Loucy (cell line): ENCODE measurements at regions not wholly inside any gene's neighbourhood (a gene's known extent, or its start where the extent isn't known, plus 50 kb on each side); places are given as distances from the start of the nearest gene placed in this dataset.
"Not testable (repeated sequence)": the region's sequence is repeated elsewhere in the genome, so short reads cannot be mapped to it uniquely, and the experiment has no call there.

Experiments used
- H2AFZ ChIP-seq: fragments of 200-600 bp; sonication (generic); 2 replicates; pipeline ENCODE4 v1.6.0; 2016; ENCODE audit warnings: antibody characterized with exemption, mild to moderate bottlenecking, low read length, moderate library complexity
- H3F3A ChIP-seq: fragments of 200-600 bp; 2 replicates; pipeline ENCODE4 v1.6.0; 2016; ENCODE audit warnings: antibody characterized with exemption, low read depth, mild to moderate bottlenecking
- H3K27me3 ChIP-seq: fragments of 200-600 bp; sonication (generic); 2 replicates; pipeline ENCODE4 v1.6.1; 2014; ENCODE audit warnings: low read length, mild to moderate bottlenecking; ENCODE audit not compliant: insufficient read depth, poor library complexity, severe bottlenecking
- H3K36me3 ChIP-seq: fragments of 200-600 bp; sonication (generic); 2 replicates; pipeline ENCODE4 v1.6.1; 2016; ENCODE audit warnings: low read length; ENCODE audit not compliant: insufficient read depth
- H3K4me1 ChIP-seq: fragments of 200-600 bp; sonication (generic); 2 replicates; pipeline ENCODE4 v1.5.1; 2014; ENCODE audit warnings: low read length, mild to moderate bottlenecking; ENCODE audit not compliant: insufficient read depth, poor library complexity, severe bottlenecking
- H3K4me2 ChIP-seq: fragments of 200-600 bp; sonication (generic); 2 replicates; pipeline ENCODE4 v1.6.0; 2014; ENCODE audit warnings: antibody characterized with exemption, low read length, low read depth, mild to moderate bottlenecking; ENCODE audit not compliant: poor library complexity, severe bottlenecking
- H3K4me3 ChIP-seq: fragments of 200-600 bp; sonication (generic); 2 replicates; pipeline ENCODE4 v1.5.1; 2014; ENCODE audit warnings: low read length, mild to moderate bottlenecking, mixed read lengths; ENCODE audit not compliant: poor library complexity, severe bottlenecking
- H3K79me2 ChIP-seq: fragments of 200-600 bp; sonication (generic); 2 replicates; pipeline ENCODE4 v1.6.1; 2014; ENCODE audit warnings: low read length; ENCODE audit not compliant: insufficient read depth
- H3K9ac ChIP-seq: fragments of 200-600 bp; sonication (generic); 2 replicates; pipeline ENCODE4 v1.6.0; 2014; ENCODE audit warnings: mild to moderate bottlenecking, low read depth, low read length, moderate library complexity; ENCODE audit not compliant: poor library complexity, severe bottlenecking
- H3K9me2 ChIP-seq: fragments of 200-600 bp; sonication (generic); replicated peaks from 2 replicates; pipeline ENCODE4 v1.6.1; 2016; ENCODE audit warnings: low read depth, low read length, mixed read lengths
- H3K9me3 ChIP-seq: fragments of 200-600 bp; sonication (generic); 2 replicates; pipeline ENCODE4 v1.6.1; 2014; ENCODE audit warnings: mild to moderate bottlenecking, antibody characterized with exemption, low read length, low read depth; ENCODE audit not compliant: insufficient read depth
- H4K20me1 ChIP-seq: fragments of 200-600 bp; sonication (generic); 2 replicates; pipeline ENCODE4 v1.6.0; 2014; ENCODE audit warnings: antibody characterized with exemption, low read length, mild to moderate bottlenecking; ENCODE audit not compliant: insufficient read depth, poor library complexity, severe bottlenecking
- EZH2phosphoT487 ChIP-seq: fragments of 200-600 bp; IDR thresholded peaks from 2 replicates; pipeline ENCODE4 v1.6.1; 2018; ENCODE audit warnings: antibody characterized with exemption, mild to moderate bottlenecking, moderate library complexity, borderline replicate concordance
- TF ChIP-seq, protein P1 (sequence below): fragments of 200-600 bp; sonication (generic); conservative IDR thresholded peaks from 2 replicates; pipeline ENCODE4 v1.5.1; 2014; ENCODE audit warnings: mild to moderate bottlenecking, antibody characterized with exemption, low read length

DNA sequence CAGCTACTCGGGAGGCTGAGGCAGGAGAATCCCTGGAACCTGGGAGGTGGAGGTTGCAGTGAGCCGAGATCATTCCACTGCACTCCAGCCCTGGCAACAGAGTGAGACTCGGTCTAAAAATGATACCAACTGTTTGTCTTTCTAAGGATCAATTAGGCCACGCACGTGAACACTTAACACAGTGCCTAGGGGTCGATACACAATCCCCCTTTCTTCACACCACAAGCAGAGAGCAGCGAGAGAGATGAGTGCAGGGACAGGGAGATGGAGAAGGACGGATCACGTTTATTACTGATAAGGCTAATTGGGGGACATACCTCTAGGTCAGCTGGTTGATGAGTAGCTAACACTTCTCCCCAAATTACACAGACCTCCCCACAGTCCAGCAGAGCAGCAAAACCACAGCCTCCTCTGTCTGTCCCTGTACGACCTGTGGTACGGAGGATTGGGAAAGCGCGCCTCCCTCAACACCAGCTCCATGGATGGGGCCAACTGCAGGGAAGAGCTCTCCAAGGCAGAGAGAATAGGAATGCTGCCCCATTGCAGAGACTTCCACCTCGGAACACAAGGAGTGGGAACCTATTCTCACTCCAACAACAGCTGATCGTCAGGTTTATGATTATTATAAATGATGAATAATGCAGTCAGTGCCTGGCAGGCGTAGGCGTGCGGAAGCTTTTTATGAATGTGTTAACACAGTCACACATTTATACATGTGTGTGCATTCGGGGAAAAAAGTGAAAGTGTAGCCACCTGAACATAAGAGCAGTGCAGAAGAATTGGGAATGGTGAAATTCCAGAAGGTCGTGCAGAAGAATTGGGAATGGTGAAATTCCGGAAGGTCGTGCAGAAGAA lies 155.1 kb downstream of the C16orf95 start:
- H3K9ac ChIP-seq: no peak overlapping the region
- no peak overlapping the region for H3K4me3 ChIP-seq
- no peaks in the 10 kb centered on the region for H4K20me1 ChIP-seq
- H2AFZ ChIP-seq: no peak overlapping the region
- no peak overlapping the region for H3K4me2 ChIP-seq
- no peak for TF ChIP-seq EZH2phosphoT487
- TF ChIP-seq, protein P1, sequence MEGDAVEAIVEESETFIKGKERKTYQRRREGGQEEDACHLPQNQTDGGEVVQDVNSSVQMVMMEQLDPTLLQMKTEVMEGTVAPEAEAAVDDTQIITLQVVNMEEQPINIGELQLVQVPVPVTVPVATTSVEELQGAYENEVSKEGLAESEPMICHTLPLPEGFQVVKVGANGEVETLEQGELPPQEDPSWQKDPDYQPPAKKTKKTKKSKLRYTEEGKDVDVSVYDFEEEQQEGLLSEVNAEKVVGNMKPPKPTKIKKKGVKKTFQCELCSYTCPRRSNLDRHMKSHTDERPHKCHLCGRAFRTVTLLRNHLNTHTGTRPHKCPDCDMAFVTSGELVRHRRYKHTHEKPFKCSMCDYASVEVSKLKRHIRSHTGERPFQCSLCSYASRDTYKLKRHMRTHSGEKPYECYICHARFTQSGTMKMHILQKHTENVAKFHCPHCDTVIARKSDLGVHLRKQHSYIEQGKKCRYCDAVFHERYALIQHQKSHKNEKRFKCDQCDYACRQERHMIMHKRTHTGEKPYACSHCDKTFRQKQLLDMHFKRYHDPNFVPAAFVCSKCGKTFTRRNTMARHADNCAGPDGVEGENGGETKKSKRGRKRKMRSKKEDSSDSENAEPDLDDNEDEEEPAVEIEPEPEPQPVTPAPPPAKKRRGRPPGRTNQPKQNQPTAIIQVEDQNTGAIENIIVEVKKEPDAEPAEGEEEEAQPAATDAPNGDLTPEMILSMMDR: no peak
- H3K9me2 ChIP-seq: no peaks in the 10 kb centered on the region
- no peaks in the 10 kb centered on the region for H3K79me2 ChIP-seq
- no peaks in the 10 kb centered on the region for H3K9me3 ChIP-seq
- H3K4me1 ChIP-seq: no peaks in the 10 kb centered on the region
- no peaks in the 10 kb centered on the region for H3K27me3 ChIP-seq
- H3K36me3 ChIP-seq: no peaks in the 10 kb centered on the region
- no peaks in the 10 kb centered on the region for H3F3A ChIP-seq

DNA sequence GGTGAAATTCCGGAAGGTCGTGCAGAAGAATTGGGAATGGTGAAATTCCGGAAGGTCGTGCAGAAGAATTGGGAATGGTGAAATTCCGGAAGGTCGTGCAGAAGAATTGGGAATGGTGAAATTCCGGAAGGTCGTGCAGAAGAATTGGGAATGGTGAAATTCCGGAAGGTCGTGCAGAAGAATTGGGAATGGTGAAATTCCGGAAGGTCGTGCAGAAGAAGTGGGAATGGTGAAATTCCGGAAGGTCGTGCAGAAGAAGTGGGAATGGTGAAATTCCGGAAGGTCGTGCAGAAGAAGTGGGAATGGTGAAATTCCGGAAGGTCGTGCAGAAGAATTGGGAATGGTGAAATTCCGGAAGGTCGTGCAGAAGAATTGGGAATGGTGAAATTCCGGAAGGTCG lies 154.4 kb downstream of the C16orf95 start:
- not testable (repeated sequence) for H3K4me3 ChIP-seq, H3K79me2 ChIP-seq, H2AFZ ChIP-seq, H3K9ac ChIP-seq, H3K9me2 ChIP-seq, H3K4me1 ChIP-seq, H3K4me2 ChIP-seq, H4K20me1 ChIP-seq, H3K9me3 ChIP-seq, H3K27me3 ChIP-seq, H3K36me3 ChIP-seq, H3F3A ChIP-seq

DNA sequence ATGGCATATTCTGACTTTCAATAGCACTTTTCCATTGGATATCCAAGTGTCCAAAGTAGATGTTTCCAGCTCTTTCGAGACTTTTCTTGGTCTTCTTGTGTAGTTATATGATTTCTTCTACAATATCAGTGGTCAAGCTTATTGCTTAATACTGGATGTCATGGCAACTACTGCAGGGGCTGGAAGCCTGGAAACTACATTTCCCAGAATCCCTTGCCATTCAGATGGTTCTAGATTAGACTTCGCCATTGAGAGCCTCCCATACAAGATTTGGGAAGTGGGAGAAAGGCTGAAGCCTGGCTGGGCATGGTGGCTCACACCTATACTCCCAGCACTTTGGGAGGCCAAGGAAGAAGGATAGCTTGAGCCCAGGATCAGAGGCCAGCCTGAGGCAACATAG lies 153.6 kb downstream of the C16orf95 start:
- Histone ChIP-seq H3K4me1 (no peaks in the 10 kb centered on the region), H3K27me3 (no peaks in the 10 kb centered on the region), H3K79me2 (no peaks in the 10 kb centered on the region), H3K9ac (no peak overlapping the region), H4K20me1 (no peaks in the 10 kb centered on the region), H2AFZ (no peak overlapping the region), H3K9me3 (no peaks in the 10 kb centered on the region), H3K9me2 (no peaks in the 10 kb centered on the region), H3K4me2 (no peak overlapping the region), H3K36me3 (no peaks in the 10 kb centered on the region), H3F3A (no peaks in the 10 kb centered on the region), H3K4me3 (no peak overlapping the region)
- TF ChIP-seq EZH2phosphoT487: no peak
- TF ChIP-seq, protein P1: no peak

DNA sequence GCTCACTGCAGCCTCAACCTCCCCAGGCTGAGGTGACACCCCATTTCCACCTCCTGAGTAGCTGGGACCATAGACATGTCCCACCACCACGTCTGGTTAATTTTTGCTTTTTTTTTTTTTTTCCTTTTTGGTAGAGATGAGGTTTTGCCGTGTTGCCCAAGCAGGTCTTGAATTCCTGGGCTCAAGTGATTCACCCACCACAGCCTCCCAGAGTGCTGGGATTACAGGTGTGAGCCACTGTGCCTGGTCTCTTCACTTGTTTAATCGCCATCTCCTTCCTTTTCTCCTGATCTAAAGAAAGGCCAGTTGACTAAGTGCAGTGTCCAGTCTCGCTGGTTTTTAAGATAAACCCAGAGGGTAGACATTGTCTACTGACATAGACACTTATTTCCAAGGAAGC lies 152.0 kb downstream of the C16orf95 start:
- no peaks in the 10 kb centered on the region for H3K4me1 ChIP-seq
- no peaks in the 10 kb centered on the region for H3K36me3 ChIP-seq
- no peaks in the 10 kb centered on the region for H3K9me3 ChIP-seq
- H3K27me3 ChIP-seq: no peaks in the 10 kb centered on the region
- no peaks in the 10 kb centered on the region for H4K20me1 ChIP-seq
- H3K4me2 ChIP-seq: no peak overlapping the region
- no peak overlapping the region for H2AFZ ChIP-seq
- TF ChIP-seq, protein P1: no peak
- no peak for TF ChIP-seq EZH2phosphoT487
- H3K9ac ChIP-seq: no peak overlapping the region
- no peaks in the 10 kb centered on the region for H3K79me2 ChIP-seq
- H3K4me3 ChIP-seq: no peak overlapping the region
- no peaks in the 10 kb centered on the region for H3K9me2 ChIP-seq
- no peaks in the 10 kb centered on the region for H3F3A ChIP-seq
